ENCODE measurements at regions not wholly inside any gene's neighbourhood (a gene's known extent, or its start where the extent isn't known, plus 50 kb on each side); places are given as distances from the start of the nearest gene placed in this dataset.
"Not testable (repeated sequence)": the region's sequence is repeated elsewhere in the genome, so short reads cannot be mapped to it uniquely, and the experiment has no call there.

GRCh38 chr2:192899466-192899865, 704.7 kb upstream of the TMEFF2 start:
- H3K4me2 ChIP-seq (ENCODE audit: low read length, poor library complexity, severe bottlenecking): no peak overlapping the region
- no peaks in the 10 kb centered on the region for H3K9me3 ChIP-seq (ENCODE audit: control insufficient read depth, low read length)
- H3K4me1 ChIP-seq (ENCODE audit: control insufficient read depth, insufficient read depth, low read depth, low read length): no peaks in the 10 kb centered on the region
- 81% methylated on average over 3 of the region's 3 CpGs for WGBS
- no peak overlapping the region for H2BK5ac ChIP-seq (ENCODE audit: low read depth, low read length, poor library complexity, severe bottlenecking)
- H2BK12ac ChIP-seq (ENCODE audit: low read length in 2 of 2): no peak overlapping the region
- no peak overlapping the region for H3K4me3 ChIP-seq (ENCODE audit: insufficient read depth in 1 of 2, low read depth in 1 of 2, low read length in 2 of 2)
- H2AFZ ChIP-seq (ENCODE audit: low read depth, low read length): no peak overlapping the region
- H3K79me1 ChIP-seq (replicated peaks; ENCODE audit: low read length, poor library complexity, severe bottlenecking): no peaks in the 10 kb centered on the region
- no peak overlapping the region for H3K23ac ChIP-seq (ENCODE audit: low read length in 2 of 2)
- no peak overlapping the region for H4K91ac ChIP-seq (ENCODE audit: low read length)
- no peak overlapping the region for H2BK120ac ChIP-seq (ENCODE audit: low read depth, low read length)
- no peak overlapping the region for H3K18ac ChIP-seq (ENCODE audit: low read depth in 1 of 2, low read length in 2 of 2)
- no peak overlapping the region for H3K27ac ChIP-seq (ENCODE audit: low read length, poor library complexity, severe bottlenecking)
- no peak for DNase-seq
- no peak overlapping the region for H3K14ac ChIP-seq (ENCODE audit: low read length in 2 of 2)
- H2AK5ac ChIP-seq (ENCODE audit: low read length, severe bottlenecking): no peak overlapping the region
- no peak overlapping the region for H4K8ac ChIP-seq (ENCODE audit: low read length)
- no peak overlapping the region for H3K9ac ChIP-seq (ENCODE audit: low read length)
- H3K4ac ChIP-seq (ENCODE audit: low read depth in 1 of 2, low read length in 2 of 2): no peak overlapping the region
- H2BK15ac ChIP-seq (ENCODE audit: low read depth, poor library complexity, severe bottlenecking): no peak overlapping the region
- no peaks in the 10 kb centered on the region for H3K36me3 ChIP-seq (ENCODE audit: control insufficient read depth in 1 of 2, insufficient read depth in 2 of 2, low read depth in 1 of 2, low read length in 2 of 2)
- no peaks in the 10 kb centered on the region for H3K27me3 ChIP-seq (ENCODE audit: control insufficient read depth in 1 of 2, insufficient read depth in 1 of 2, low read length in 2 of 2)

- not testable (repeated sequence) for H3K36me3 ChIP-seq (ENCODE audit: control insufficient read depth in 1 of 2, insufficient read depth in 2 of 2, low read depth in 1 of 2, low read length in 2 of 2); H4K8ac ChIP-seq (ENCODE audit: low read length); H2AFZ ChIP-seq (ENCODE audit: low read depth, low read length); H3K18ac ChIP-seq (ENCODE audit: low read depth in 1 of 2, low read length in 2 of 2); H3K4ac ChIP-seq (ENCODE audit: low read depth in 1 of 2, low read length in 2 of 2); H4K91ac ChIP-seq (ENCODE audit: low read length); H2BK15ac ChIP-seq (ENCODE audit: low read depth, poor library complexity, severe bottlenecking); H3K9ac ChIP-seq (ENCODE audit: low read length); H3K4me3 ChIP-seq (ENCODE audit: insufficient read depth in 1 of 2, low read depth in 1 of 2, low read length in 2 of 2); H3K4me1 ChIP-seq (ENCODE audit: control insufficient read depth, insufficient read depth, low read depth, low read length); H2BK120ac ChIP-seq (ENCODE audit: low read depth, low read length); H3K9me3 ChIP-seq (ENCODE audit: control insufficient read depth, low read length); DNase-seq; H2BK5ac ChIP-seq (ENCODE audit: low read depth, low read length, poor library complexity, severe bottlenecking); H3K79me1 ChIP-seq (replicated peaks; ENCODE audit: low read length, poor library complexity, severe bottlenecking); H2AK5ac ChIP-seq (ENCODE audit: low read length, severe bottlenecking); H3K4me2 ChIP-seq (ENCODE audit: low read length, poor library complexity, severe bottlenecking); H3K14ac ChIP-seq (ENCODE audit: low read length in 2 of 2); H2BK12ac ChIP-seq (ENCODE audit: low read length in 2 of 2); H3K27ac ChIP-seq (ENCODE audit: low read length, poor library complexity, severe bottlenecking); H3K27me3 ChIP-seq (ENCODE audit: control insufficient read depth in 1 of 2, insufficient read depth in 1 of 2, low read length in 2 of 2); H3K23ac ChIP-seq (ENCODE audit: low read length in 2 of 2)
- WGBS: 95% methylated on average over 27 of the region's 29 CpGs
Measured at GRCh38 chr2:192893976-192894375, 699.2 kb upstream of the TMEFF2 start.

GRCh38 chr2:192888109-192888508, 693.4 kb upstream of the TMEFF2 start:
- Histone ChIP-seq H2AK5ac (ENCODE audit: low read length, severe bottlenecking) (no peak overlapping the region), H3K79me1 (replicated peaks; ENCODE audit: low read length, poor library complexity, severe bottlenecking) (no peaks in the 10 kb centered on the region), H3K27ac (ENCODE audit: low read length, poor library complexity, severe bottlenecking) (no peak overlapping the region), H2BK12ac (ENCODE audit: low read length in 2 of 2) (no peak overlapping the region), H3K4ac (ENCODE audit: low read depth in 1 of 2, low read length in 2 of 2) (no peak overlapping the region), H3K9me3 (ENCODE audit: control insufficient read depth, low read length) (peaks cover 5% of the 10 kb centered on the region), H4K91ac (ENCODE audit: low read length) (no peak overlapping the region), H3K4me3 (ENCODE audit: insufficient read depth in 1 of 2, low read depth in 1 of 2, low read length in 2 of 2) (no peak overlapping the region), H3K14ac (ENCODE audit: low read length in 2 of 2) (no peak overlapping the region), H3K9ac (ENCODE audit: low read length) (no peak overlapping the region), H3K4me2 (ENCODE audit: low read length, poor library complexity, severe bottlenecking) (no peak overlapping the region), H2BK120ac (ENCODE audit: low read depth, low read length) (no peak overlapping the region), H3K4me1 (ENCODE audit: control insufficient read depth, insufficient read depth, low read depth, low read length) (no peaks in the 10 kb centered on the region), H3K23ac (ENCODE audit: low read length in 2 of 2) (no peak overlapping the region), H2BK5ac (ENCODE audit: low read depth, low read length, poor library complexity, severe bottlenecking) (no peak overlapping the region), H2AFZ (ENCODE audit: low read depth, low read length) (no peak overlapping the region), H3K27me3 (ENCODE audit: control insufficient read depth in 1 of 2, insufficient read depth in 1 of 2, low read length in 2 of 2) (no peaks in the 10 kb centered on the region), H4K8ac (ENCODE audit: low read length) (no peak overlapping the region), H3K18ac (ENCODE audit: low read depth in 1 of 2, low read length in 2 of 2) (no peak overlapping the region), H2BK15ac (ENCODE audit: low read depth, poor library complexity, severe bottlenecking) (no peak overlapping the region), H3K36me3 (ENCODE audit: control insufficient read depth in 1 of 2, insufficient read depth in 2 of 2, low read depth in 1 of 2, low read length in 2 of 2) (no peaks in the 10 kb centered on the region)
- DNase-seq: no peak

- no peaks in the 10 kb centered on the region for H3K79me1 ChIP-seq (replicated peaks; ENCODE audit: low read length, poor library complexity, severe bottlenecking)
- H3K9me3 ChIP-seq (ENCODE audit: control insufficient read depth, low read length): peaks cover 5% of the 10 kb centered on the region
- H3K4me2 ChIP-seq (ENCODE audit: low read length, poor library complexity, severe bottlenecking): no peak overlapping the region
- no peak for DNase-seq
- WGBS: 100% methylated on average over 1 of the region's 1 CpG
- no peak overlapping the region for H2AK5ac ChIP-seq (ENCODE audit: low read length, severe bottlenecking)
- H3K27ac ChIP-seq (ENCODE audit: low read length, poor library complexity, severe bottlenecking): no peak overlapping the region
- H2BK5ac ChIP-seq (ENCODE audit: low read depth, low read length, poor library complexity, severe bottlenecking): no peak overlapping the region
- no peaks in the 10 kb centered on the region for H3K36me3 ChIP-seq (ENCODE audit: control insufficient read depth in 1 of 2, insufficient read depth in 2 of 2, low read depth in 1 of 2, low read length in 2 of 2)
- H3K4me3 ChIP-seq (ENCODE audit: insufficient read depth in 1 of 2, low read depth in 1 of 2, low read length in 2 of 2): no peak overlapping the region
- H3K4ac ChIP-seq (ENCODE audit: low read depth in 1 of 2, low read length in 2 of 2): no peak overlapping the region
- H3K18ac ChIP-seq (ENCODE audit: low read depth in 1 of 2, low read length in 2 of 2): no peak overlapping the region
- no peak overlapping the region for H2AFZ ChIP-seq (ENCODE audit: low read depth, low read length)
- H4K8ac ChIP-seq (ENCODE audit: low read length): no peak overlapping the region
- no peaks in the 10 kb centered on the region for H3K4me1 ChIP-seq (ENCODE audit: control insufficient read depth, insufficient read depth, low read depth, low read length)
- H3K14ac ChIP-seq (ENCODE audit: low read length in 2 of 2): no peak overlapping the region
- H2BK15ac ChIP-seq (ENCODE audit: low read depth, poor library complexity, severe bottlenecking): no peak overlapping the region
- no peaks in the 10 kb centered on the region for H3K27me3 ChIP-seq (ENCODE audit: control insufficient read depth in 1 of 2, insufficient read depth in 1 of 2, low read length in 2 of 2)
- no peak overlapping the region for H2BK120ac ChIP-seq (ENCODE audit: low read depth, low read length)
- H3K9ac ChIP-seq (ENCODE audit: low read length): no peak overlapping the region
- H3K23ac ChIP-seq (ENCODE audit: low read length in 2 of 2): no peak overlapping the region
- H2BK12ac ChIP-seq (ENCODE audit: low read length in 2 of 2): no peak overlapping the region
- H4K91ac ChIP-seq (ENCODE audit: low read length): no peak overlapping the region
Measured at GRCh38 chr2:192887337-192887736, 692.6 kb upstream of the TMEFF2 start.
